Fibroblast of skin of abdomen (primary cell): ENCODE measurements at regions not wholly inside any gene's neighbourhood (a gene's known extent, or its start where the extent isn't known, plus 50 kb on each side); places are given as distances from the start of the nearest gene placed in this dataset.

Source experiments
- DNase-seq: peaks from one replicate; pipeline ENCODE4 v3.0.0-alpha.2; 2013

GRCh38 chr16:59783191-59783590 lies 1049.1 kb upstream of the GOT2 start:
- peak; percentile 38 for DNase-seq

DNA sequence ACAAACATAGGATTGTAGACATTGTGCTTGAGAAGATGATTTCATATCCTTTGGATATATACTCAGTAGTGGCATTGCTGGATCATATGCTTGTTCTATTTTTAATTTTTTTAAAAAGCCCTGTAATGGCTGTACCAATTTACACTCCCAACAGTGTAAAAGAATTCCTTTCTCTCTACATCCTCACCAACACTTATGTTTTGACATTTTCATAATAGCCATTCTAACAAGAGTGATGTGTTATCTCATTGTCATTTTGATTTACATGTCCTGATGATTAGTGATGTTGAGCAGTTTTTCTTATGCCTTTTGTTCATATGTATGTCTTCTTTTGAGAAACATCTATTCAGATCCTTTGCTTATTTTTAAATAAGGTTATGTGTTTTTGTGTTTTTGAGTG lies 1039.2 kb upstream of the GOT2 start:
- DNase-seq = no peak

- no peak for DNase-seq
Observed at GRCh38 chr16:59759296-59759695, 1025.2 kb upstream of the GOT2 start.

- peak; percentile 5 for DNase-seq
Observed at GRCh38 chr16:59758848-59759247, 1024.7 kb upstream of the GOT2 start.

- DNase-seq = no peak
Observed at GRCh38 chr16:59754854-59755253, 1020.7 kb upstream of the GOT2 start.

DNA sequence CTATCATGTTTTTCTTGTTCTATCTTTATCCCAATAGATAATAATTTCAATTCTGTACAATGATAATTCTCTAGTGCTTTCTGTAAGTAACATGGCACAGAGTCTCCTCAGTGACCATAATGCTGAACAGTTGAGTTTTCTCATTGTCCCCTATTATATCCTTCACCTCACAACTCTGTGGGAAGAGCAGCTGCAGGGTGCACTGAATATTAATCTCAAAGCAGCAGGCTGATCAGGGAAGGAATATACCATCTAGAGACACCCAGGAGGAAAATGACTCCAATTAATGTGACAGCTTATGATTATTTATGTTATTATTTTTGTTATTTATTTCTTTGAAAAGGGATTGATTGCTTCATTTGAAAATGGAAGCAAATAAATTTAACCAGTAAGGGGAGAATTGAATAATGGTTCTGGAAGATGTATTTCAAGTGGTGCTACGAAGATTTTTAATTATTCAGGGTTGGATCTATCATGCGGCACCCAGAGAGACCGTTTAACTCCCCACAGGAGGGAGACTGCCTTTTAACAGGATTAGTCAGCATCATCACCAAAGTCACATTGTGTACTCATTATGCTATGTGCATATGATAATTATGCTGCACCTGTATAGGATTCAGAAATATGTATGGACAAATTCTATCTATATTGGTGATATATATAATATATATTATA lies 1015.7 kb upstream of the GOT2 start:
- no peak for DNase-seq

DNA sequence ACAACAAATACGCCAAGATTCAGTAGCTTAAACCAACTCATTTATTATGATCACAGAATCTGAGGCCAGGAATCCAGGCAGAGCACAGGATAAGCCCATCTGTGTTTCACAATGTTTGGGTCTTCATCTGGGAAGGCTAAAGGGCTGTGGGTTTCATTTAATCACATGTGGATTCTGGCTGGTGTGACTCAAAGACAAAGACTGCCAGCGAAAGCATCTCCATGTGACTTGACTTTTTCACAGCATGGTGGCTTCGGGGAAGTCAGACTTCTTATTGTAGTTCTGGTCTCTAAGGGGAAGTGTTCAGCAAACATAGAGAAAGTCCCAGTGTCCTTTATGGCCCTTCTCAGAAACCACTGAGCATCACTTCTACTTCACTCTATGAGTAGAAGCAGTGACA lies 1014.4 kb upstream of the GOT2 start:
- DNase-seq = peak; percentile 9

DNA sequence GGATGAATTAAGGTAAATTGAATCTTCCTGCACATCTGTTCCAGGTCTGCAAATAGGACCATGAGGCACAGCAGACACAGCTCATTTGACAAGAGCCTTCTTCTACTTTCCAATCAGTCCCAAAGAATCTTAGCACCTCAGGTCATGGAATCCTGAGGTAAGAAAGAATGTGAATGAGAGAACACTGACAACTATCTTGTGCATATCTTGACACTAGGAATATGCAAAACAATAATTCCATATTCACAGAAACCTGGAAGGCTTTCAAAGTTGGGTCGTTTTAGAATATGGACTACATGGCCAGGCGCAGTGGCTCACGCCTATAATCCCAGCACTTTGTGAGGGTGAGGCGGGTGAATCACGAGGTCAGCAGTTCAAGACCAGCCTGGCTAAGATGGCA lies 1009.4 kb upstream of the GOT2 start:
- no peak for DNase-seq

GRCh38 chr16:59740858-59741257 lies 1006.7 kb upstream of the GOT2 start:
- DNase-seq = no peak

DNA sequence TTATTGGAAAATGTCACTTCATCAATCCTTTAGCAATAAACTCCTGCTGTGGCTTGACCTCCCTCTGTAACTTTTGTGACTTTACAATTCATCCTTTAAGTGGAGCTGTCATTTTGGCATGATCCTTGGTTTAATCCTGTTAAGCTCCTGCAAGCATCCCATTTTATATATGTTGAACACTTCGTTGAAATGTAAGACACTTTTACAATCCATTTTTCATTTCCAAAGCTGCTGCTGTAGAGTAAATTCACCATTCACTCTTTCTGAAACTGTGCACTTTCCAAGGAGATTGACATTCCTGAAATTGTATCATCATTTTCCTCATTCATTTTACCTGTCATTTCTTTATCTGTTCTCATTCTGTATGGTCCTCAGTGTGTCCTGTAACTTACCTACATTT lies 1003.2 kb upstream of the GOT2 start:
- no peak for DNase-seq

DNA sequence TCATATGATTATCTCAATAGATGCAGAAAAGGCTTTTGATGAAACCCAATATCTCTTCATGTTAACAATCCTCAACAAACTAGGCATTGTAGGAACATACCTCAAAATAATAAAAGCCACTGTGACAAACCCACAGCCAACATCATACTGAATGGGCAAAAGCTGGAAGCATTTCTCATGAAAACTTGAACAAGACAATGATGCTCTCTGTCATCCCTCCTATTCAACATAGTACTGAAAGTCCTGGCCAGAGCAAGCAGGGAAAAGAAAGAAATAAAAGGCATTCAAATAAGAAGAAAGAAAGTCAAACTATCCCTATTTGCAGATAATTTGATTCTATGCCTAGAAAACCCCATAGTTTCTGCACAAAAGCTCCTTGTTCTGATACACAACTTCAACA lies 999.2 kb upstream of the GOT2 start:
- DNase-seq = no peak

- DNase-seq = no peak
Observed at GRCh38 chr16:59729613-59730012, 995.5 kb upstream of the GOT2 start.

GRCh38 chr16:59719121-59719520 lies 985.0 kb upstream of the GOT2 start:
- DNase-seq = peak; percentile 49

GRCh38 chr16:59707436-59708226 lies 973.5 kb upstream of the GOT2 start:
- no peak for DNase-seq

DNA sequence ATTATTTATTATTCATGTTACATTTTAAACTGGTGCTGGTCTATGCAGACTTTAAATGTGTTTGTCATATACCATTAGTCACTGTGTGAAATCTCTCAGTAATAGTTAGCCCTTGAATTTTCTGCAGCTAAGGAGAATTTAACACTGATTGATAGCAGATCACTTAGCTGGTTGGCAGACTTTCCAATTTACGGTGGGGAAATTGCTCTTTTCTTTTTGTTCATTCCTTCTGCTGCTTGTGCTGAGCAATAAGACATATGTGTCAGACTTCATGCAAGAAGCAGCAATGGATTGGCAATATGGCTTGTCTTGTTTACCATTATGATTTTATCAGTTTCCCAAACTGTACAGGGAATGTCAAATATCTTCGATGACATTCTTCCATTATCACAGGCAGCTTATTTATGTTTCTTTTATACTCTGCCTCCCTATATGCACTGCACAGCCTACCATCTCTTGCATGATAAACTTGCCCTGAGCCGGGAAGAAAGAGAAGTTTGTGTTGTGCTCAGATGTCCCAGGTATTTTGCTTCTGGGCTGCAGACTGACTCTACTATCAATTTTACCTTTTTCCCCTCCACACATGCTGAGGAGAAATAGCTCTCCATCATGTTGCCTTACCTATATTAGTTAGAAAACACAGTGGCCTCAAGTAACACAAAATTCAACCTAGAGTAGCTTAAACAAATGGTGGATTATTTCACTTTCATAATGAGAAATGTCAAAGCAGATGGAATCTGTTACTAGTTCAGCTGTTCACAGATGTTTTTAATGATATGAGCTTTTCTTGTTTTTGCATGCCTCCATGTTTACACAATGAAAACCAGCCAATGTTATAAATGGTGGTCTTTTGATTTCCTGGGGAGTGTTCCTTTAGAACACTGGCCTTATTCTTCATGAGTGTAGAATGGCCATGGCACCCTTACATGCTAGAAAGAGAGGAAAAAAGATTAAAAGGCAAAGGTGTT lies 968.1 kb upstream of the GOT2 start:
- peak; percentile 81 for DNase-seq

- no peak for DNase-seq
Observed at GRCh38 chr16:59699786-59700185, 965.7 kb upstream of the GOT2 start.

GRCh38 chr16:59698346-59699020 lies 964.4 kb upstream of the GOT2 start:
- DNase-seq = peak; percentile 83

DNA sequence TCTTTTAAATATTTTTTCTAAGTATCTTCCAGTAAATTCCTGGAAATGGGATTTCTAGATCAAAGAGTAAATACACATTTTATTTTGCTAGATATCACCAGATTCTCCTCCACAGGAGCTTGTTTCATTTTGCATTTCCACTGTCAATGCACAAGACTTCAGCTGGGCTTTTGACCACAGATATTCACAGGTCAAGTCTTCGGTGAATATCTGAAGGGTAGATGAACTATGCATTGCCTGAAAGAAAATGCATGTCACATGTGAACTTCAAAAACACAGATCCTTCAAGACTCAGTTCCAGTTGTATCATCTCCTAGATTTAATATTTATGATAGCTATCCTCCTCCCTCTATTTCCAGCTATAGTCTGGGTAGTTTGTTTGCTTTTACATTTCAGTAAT lies 963.6 kb upstream of the GOT2 start:
- peak; percentile 38 for DNase-seq

DNA sequence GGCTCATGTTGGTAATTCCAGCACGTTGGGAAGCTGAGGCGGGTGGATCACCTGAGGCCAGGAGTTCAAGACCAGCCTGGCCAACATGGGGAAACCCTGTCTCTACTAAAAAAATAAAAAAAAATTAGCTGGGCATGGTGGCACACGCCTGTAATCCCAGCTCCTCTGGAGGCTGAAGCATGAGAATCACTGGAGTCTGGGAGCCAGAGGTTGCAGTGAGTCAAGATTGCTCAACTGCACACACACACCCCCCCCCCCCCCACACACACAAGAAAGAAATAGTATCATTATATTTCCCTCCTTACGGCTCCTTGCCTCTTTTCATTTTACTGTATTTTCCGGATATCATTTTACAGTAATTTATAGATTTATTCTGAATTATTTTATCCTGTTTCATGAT lies 963.1 kb upstream of the GOT2 start:
- peak; percentile 20 for DNase-seq

- no peak for DNase-seq
Observed at GRCh38 chr16:59696495-59696894, 962.4 kb upstream of the GOT2 start.

DNA sequence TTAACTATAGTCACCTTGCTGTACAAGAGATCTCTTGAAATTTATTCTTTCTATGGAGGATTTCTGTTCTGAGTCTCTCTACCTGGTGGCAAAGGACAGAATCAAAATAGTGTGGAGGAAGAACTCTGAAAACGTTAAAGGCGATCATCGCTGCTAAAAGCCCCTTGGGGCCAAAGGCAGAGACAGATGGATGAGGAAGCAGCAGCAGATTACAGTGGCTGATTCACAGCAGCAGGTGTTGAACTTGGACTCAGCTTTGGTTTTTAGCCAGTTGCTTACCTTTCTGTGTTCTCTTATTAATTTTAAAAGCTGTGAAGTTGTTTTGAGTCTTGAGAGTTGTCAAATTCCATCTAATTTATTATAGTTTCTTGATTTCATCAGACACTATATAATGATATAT lies 956.1 kb upstream of the GOT2 start:
- no peak for DNase-seq

DNA sequence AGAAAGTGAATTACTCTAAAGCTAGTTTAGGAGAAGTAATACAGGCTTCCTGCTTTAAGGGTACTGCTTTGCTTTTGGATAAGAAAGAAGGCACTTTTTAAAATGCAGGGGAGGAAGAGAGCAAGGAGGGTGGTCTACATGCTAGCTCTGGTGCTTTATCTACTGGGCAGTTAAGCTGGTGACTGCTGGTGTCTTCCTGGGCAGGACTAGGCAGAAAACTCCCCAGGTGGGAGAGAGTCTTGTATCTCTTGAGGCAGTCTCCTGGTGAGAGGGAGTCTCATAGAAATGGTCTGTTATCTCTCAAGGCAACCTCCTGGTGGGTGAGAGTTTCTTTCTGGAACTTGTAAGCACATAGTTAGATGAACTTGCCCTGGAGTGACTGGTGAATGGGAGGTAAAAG lies 953.9 kb upstream of the GOT2 start:
- no peak for DNase-seq

DNA sequence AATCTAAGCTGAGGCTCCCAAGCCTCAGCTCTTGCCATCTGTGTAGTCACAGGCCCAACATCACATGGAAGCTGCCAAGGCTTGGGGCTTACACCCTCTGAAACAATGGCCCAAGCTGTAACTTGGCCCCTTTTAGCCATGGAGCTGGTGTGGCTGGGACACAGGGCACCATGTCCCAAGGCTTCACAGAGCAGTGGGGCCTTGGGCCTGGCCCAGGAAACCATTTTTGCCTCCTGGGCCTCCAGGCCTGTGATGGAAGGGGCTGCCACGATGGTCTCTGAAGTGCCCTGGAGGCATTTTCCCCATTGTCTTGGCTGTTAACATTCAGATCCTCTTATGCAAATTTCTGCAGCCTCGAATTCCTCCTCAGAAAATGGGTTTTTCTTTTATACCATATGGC lies 952.3 kb upstream of the GOT2 start:
- DNase-seq = no peak
